MCF 10A (cell line): ENCODE measurements at regions not wholly inside any gene's neighbourhood (a gene's known extent, or its start where the extent isn't known, plus 50 kb on each side); places are given as distances from the start of the nearest gene placed in this dataset.

Experiments used
- BruUV-seq: library from RNA; stranded (reverse); fragments of 400-500 nt; replicated peaks from 2 replicates; lab custom pipeline; 2021; lab: Mats Ljungman, UMichigan
- CTCF ChIA-PET: fragments of 300-600 bp; sonication (Branson Sonifier 250); formaldehyde crosslinking; extraction: SDS; loops from one replicate; lab custom pipeline; 2021; ENCODE audit warnings: antibody characterized with exemption, inconsistent platforms; lab: Yijun Ruan, JAX
- POLR2A ChIA-PET: fragments of 300-600, 350-650 bp; sonication (Branson Sonifier 250); formaldehyde crosslinking; extraction: SDS; loops from one replicate; lab custom pipeline; 2020; ENCODE audit warnings: antibody characterized with exemption, inconsistent platforms; lab: Yijun Ruan, JAX
- DNase-seq: peaks from one replicate; pipeline ENCODE4 v3.0.0-alpha.2; 2018; ENCODE audit not compliant: unreplicated experiment
- H3K27ac Mint-ChIP-seq: one replicate; pipeline ENCODE4 v1.8.0; 2022; ENCODE audit warnings: mild to moderate bottlenecking, low read depth, mixed read lengths; ENCODE audit not compliant: unreplicated experiment
- H3K27me3 Mint-ChIP-seq: one replicate; pipeline ENCODE4 v1.8.0; 2022; ENCODE audit warnings: mixed read lengths; ENCODE audit not compliant: insufficient read depth, unreplicated experiment
- H3K36me3 Mint-ChIP-seq: one replicate; pipeline ENCODE4 v1.8.0; 2022; ENCODE audit warnings: mild to moderate bottlenecking, moderate library complexity, mixed read lengths; ENCODE audit not compliant: insufficient read depth, unreplicated experiment
- H3K4me1 Mint-ChIP-seq: one replicate; pipeline ENCODE4 v1.8.0; 2022; ENCODE audit warnings: mixed read lengths; ENCODE audit not compliant: insufficient read depth, unreplicated experiment
- H3K4me3 Mint-ChIP-seq: one replicate; pipeline ENCODE4 v1.8.0; 2022; ENCODE audit warnings: mild to moderate bottlenecking, moderate library complexity, mixed read lengths; ENCODE audit not compliant: unreplicated experiment
- H3K9me3 Mint-ChIP-seq: one replicate; pipeline ENCODE4 v1.8.0; 2022; ENCODE audit warnings: mixed read lengths; ENCODE audit not compliant: unreplicated experiment
- intact Hi-C: fragments of 100-400 bp; cut with micrococcal nuclease; formaldehyde crosslinking; loops from 2 replicates; pipeline ENCODE4 v1.14.1; 2022
- TF ChIP-seq, protein P1 (sequence below): fragments of 200-600 bp; IDR thresholded peaks from one replicate; pipeline ENCODE4 v1.8.0; 2022; ENCODE audit warnings: antibody characterized with exemption, mild to moderate bottlenecking; ENCODE audit not compliant: unreplicated experiment

- BruUV-seq = no TSS peak
- H3K9me3 Mint-ChIP-seq = no peaks in the 10 kb centered on the region
- H3K4me1 Mint-ChIP-seq = no peaks in the 10 kb centered on the region
- intact Hi-C loops = no loop called here
- POLR2A ChIA-PET = no interaction called here
- H3K27ac Mint-ChIP-seq = no peak overlapping the region
- TF ChIP-seq, protein P1, sequence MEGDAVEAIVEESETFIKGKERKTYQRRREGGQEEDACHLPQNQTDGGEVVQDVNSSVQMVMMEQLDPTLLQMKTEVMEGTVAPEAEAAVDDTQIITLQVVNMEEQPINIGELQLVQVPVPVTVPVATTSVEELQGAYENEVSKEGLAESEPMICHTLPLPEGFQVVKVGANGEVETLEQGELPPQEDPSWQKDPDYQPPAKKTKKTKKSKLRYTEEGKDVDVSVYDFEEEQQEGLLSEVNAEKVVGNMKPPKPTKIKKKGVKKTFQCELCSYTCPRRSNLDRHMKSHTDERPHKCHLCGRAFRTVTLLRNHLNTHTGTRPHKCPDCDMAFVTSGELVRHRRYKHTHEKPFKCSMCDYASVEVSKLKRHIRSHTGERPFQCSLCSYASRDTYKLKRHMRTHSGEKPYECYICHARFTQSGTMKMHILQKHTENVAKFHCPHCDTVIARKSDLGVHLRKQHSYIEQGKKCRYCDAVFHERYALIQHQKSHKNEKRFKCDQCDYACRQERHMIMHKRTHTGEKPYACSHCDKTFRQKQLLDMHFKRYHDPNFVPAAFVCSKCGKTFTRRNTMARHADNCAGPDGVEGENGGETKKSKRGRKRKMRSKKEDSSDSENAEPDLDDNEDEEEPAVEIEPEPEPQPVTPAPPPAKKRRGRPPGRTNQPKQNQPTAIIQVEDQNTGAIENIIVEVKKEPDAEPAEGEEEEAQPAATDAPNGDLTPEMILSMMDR = no peak
- peaks cover 72% of the 10 kb centered on the region for H3K27me3 Mint-ChIP-seq
- no peak overlapping the region for H3K4me3 Mint-ChIP-seq
- CTCF ChIA-PET = interaction anchor here (1.5 kb wide), 1 partner anchor 12 kb away, joined by 4 read pairs; no protein-coding TSS in a partner anchor
- DNase-seq = no peak
- H3K36me3 Mint-ChIP-seq = no peaks in the 10 kb centered on the region
Measured at GRCh38 chr12:19927661-19928060, 440.7 kb upstream of the PDE3A start.

- H3K27ac Mint-ChIP-seq = no peak overlapping the region
- ChIA-PET CTCF (no interaction called here), POLR2A (interaction anchor here (0.6 kb wide), 1 partner anchor 38 kb away, joined by 3 read pairs; no protein-coding TSS in a partner anchor)
- no TSS peak for BruUV-seq
- H3K36me3 Mint-ChIP-seq = no peaks in the 10 kb centered on the region
- H3K4me1 Mint-ChIP-seq = no peaks in the 10 kb centered on the region
- TF ChIP-seq, protein P1 = no peak
- H3K9me3 Mint-ChIP-seq = no peaks in the 10 kb centered on the region
- no peak for DNase-seq
- no peak overlapping the region for H3K4me3 Mint-ChIP-seq
- peaks cover 77% of the 10 kb centered on the region for H3K27me3 Mint-ChIP-seq
- intact Hi-C loops = no loop called here
Measured at GRCh38 chr12:19932413-19932812, 435.9 kb upstream of the PDE3A start.

DNA sequence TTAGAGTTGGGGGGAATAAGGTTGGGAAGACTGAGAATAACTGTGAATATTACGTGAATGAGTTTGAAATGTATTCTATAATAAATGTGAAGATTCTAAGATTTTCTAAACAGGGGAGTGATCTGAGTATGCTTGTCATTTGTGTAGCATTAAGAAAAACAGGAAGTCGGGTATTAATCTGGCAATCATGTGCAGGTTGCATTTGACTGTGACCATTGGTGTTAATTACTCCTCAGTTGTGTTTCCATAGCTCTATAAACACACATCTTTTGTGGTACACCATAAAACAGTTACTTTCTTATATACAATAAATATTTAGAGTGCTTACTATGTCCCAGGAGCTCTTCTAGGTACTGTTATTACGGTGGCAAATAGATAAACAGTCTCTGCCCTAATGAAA is 434.4 kb upstream of the PDE3A start:
- Mint-ChIP-seq H3K4me1 (no peaks in the 10 kb centered on the region), H3K27ac (no peak overlapping the region), H3K4me3 (no peak overlapping the region), H3K9me3 (no peaks in the 10 kb centered on the region), H3K27me3 (peaks cover 68% of the 10 kb centered on the region), H3K36me3 (no peaks in the 10 kb centered on the region)
- intact Hi-C loops = no loop called here
- POLR2A ChIA-PET = no interaction called here
- no TSS peak for BruUV-seq
- TF ChIP-seq, protein P1 = no peak
- CTCF ChIA-PET = interaction anchor here (1.6 kb wide), 1 partner anchor 18 kb away, joined by 8 read pairs; no protein-coding TSS in a partner anchor
- DNase-seq = no peak

- intact Hi-C loops = no loop called here
- CTCF ChIA-PET = interaction anchor here (0.6 kb wide), 2 partner anchors 56 to 97 kb away, joined by 3 to 4 read pairs; no protein-coding TSS in a partner anchor
Measured at GRCh38 chr12:19937161-19937560, 431.2 kb upstream of the PDE3A start.

More at GRCh38 chr12:19937161-19937560, 431.2 kb upstream of the PDE3A start:
- POLR2A ChIA-PET = interaction anchor here (0.8 kb wide), 1 partner anchor 16 kb away, joined by 3 read pairs; no protein-coding TSS in a partner anchor
- Mint-ChIP-seq H3K4me1 (no peaks in the 10 kb centered on the region), H3K27ac (no peak overlapping the region), H3K9me3 (no peaks in the 10 kb centered on the region), H3K36me3 (no peaks in the 10 kb centered on the region), H3K27me3 (peaks cover 45% of the 10 kb centered on the region), H3K4me3 (no peak overlapping the region)
- DNase-seq = no peak
- TF ChIP-seq, protein P1 = no peak
- BruUV-seq = no TSS peak
